ENCODE measurements at regions not wholly inside any gene's neighbourhood (a gene's known extent, or its start where the extent isn't known, plus 50 kb on each side); places are given as distances from the start of the nearest gene placed in this dataset.

DNA sequence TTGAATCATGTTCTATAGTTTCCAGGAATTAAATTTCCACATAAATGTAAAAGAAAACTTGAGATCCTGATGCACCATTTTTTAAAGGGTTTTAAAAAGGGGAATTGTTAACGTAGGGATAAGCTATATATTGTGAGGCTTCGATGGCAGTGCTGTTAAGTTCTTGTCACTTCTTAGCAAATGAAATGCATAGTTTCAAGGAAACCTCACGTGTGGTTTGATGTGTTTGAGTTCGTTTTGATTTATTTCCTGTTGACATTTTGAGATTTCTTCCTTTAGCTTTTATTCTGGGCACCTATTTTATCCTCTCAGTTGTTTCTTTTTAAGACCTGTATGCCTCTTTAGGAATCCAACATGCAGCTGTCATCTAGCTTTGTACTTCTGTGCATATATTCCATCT, 301.0 kb downstream of the DOCK8 start:
- no peak for DNase-seq

DNA sequence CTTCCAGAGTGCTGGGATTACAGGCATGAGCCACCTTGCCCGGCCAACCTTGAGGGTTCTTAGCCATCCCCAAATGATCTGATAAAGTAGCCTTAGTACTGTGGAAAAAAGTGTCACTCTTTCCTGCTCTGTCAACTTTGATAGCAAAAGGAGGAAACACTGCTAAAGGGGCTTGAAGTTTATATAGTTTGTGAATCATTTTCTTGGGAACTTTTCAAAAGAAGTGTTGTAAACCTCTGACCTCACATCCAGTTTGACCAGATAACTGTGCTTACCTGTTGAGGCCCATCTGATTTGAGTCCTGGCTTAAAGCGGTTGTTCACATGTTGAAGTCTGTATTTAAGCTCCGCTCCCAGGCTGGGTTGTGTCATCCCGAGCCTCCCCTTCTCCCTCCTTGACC, 303.3 kb downstream of the DOCK8 start:
- no peak for DNase-seq

DNA sequence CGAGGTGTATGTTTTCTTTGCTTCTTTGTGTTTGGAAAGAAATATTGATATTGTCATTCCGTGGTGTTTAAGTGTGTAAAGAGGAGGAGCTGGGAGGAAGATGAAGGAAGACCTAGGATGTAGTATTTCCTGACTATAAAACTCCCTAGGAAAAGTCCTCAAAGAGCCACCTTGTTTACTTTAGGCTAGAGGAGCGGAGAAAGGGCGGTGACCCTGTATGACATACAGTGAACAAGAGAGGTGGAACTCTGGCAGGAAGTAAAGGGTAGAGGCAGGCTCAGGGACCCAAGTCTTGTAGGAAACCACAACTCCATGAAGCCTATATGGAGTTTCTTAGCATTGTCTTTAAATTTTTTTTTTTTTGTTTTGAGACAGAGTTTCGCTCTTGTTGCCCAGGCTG, 303.9 kb downstream of the DOCK8 start:
- no peak for DNase-seq

DNA sequence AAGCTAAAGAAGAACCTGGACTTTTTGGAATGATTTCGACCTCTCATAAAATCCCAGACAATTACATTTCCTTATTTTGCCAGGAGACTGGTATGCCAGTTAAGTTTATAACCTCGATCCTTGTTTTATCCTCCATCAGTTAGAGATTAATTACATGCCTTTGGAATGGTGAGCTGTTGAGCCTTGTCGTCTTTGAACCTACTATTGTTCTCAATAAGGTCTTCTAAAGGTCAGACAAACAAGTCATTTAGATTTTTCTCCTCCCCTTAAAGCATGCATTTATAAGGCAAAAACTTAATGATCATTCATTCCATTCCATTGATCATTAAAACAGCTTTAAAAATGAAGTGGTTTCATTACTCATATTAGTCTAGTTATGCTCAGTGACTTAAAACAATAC, 304.9 kb downstream of the DOCK8 start:
- no peak for DNase-seq

DNA sequence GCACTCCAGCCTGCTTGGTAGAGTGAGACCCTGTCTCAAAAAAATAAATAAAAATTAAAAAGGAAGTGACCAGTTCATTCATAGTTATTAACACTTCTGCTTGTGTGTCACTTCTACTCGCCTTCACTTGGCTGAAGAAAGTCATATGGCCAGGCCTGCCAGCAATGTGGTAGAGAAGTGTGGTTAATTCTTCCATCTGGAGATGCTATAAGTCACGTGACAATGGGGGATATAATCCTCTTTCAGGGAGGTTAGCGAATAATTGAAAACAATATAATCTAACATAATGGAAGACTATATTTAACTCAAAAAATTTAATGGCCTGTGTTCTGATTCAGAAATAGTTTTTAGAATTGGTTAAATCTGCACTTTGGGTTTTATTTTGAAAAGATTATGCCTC, 305.6 kb downstream of the DOCK8 start:
- no peak for DNase-seq

DNA sequence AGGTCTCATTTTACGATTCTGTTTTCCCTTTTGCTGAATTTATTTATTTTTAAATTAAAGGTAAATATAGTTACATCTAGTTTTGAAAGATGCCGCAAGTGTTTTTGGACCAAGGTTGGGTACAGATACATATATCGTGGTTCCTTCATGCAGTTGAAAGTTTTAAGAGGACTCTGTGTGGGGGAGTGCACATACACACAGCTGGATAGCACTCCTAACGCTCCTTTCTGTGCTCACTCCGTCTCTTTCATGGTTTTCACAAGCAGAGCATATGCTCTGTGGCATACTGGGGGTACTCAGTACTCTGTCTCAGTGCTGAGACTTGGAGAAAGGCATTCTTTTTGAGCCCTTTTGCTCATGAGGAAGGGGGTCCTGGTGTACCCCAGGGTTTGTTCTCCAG, 307.5 kb downstream of the DOCK8 start:
- no peak for DNase-seq

DNA sequence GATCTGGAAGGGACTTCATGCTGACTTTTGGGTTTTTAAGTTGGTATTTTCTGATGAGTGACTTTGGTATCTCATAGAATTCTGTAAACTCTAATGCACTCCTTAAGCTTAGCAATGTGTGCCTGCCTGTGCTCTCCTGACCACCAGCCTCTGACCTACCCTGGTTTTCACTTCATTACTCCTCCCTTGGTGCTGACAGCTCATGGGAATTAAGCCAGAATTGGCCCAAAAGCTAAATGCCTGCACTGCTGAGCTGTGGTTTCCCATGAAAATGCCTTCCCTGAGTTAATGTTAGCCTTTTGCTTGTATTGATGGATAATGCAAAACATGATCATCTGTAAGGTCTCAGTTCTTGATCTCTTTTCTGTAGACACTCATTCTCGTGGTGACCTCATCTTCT, 308.0 kb downstream of the DOCK8 start:
- DNase-seq, result peak; percentile 53

DNA sequence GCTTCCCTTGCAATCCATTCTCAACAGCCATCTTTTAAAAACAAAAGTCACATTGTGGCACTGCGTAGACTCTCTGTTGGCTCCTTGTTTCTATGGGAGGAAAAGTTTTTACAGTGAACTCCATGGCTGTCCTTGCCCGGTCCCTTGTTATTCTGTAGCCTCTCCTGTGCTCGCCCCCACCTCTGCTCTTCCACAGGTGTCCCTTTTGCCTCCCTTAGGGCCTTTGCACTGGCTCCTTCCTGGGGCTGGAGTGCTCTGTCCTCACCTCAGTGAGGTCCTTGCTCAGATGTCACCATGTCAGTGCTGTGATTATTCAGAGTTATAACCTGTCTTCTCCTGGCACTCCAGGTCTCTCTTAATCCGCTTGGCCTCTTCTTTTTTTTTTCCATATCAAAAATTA, 308.8 kb downstream of the DOCK8 start:
- DNase-seq, result no peak

DNA sequence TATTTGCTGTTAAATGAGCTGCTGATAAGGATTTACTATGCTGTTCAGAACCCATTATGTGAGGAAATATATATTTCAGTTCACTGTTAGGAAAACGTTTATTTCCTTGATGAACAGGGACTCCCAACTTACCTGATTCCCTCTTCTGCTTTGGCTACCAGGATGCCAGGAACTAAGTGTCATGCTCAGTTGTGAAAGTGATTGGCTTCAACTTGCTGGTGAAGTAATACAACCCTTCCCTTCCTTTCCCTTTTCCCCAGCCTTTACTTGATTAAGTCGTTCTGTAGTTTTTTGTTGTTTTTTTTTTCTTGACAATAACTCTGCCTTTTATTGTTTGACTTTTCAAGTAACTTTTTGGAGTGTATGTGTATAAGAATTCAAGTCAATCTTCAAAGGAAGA, 309.3 kb downstream of the DOCK8 start:
- no peak for DNase-seq

DNA sequence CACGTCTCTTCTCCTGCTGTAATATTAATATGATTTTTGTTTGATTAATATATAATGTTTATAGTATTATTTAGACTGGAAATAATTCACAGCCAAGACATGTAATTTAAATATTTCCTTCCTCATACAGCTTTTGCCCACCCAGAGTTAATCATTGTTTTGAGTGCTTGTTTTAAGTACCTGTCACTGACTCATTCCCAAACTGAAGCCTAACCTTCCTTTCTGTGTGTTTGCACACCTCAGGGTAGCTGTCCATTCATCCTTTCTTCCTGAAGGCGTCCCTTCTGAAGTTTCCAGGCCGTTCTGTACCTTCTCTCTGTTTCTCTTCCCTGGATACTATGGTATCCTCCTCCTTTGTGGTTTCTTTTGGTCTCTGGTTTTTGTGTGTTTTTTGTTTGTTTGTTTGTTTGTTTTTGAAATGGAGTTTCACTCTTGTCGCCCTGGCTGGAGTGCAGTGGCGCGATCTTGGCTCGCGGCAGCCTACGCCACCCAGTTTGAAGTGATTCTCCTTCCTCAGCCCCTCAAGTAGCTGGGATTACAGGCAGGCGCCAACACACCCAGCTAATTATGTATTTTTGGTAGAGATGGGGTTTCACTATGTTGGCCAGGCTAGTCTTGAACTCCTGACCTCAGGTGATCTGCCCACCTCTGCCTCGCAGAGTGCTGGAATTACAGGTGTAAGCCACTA, 312.4 kb downstream of the DOCK8 start:
- no peak for DNase-seq

DNA sequence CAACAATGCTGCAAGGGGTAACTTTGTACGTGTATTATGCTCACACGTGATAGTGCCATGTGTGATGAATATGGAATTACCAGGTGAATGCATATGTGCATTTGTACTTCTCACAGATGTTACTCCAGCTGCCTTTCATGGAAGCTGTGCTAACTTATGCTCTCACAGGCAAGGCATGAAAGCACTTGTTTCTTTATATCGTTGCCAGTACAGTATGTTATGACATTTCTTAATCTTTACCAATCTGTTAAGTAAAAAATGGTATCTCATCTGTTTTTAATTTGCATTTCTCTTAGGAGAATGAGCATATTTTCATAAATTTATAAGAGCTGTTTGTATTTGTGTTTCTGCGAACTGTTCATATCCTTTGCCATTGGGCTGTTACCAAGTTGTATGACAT, 311.8 kb upstream of the DMRT1 start:
- no peak for DNase-seq

DNA sequence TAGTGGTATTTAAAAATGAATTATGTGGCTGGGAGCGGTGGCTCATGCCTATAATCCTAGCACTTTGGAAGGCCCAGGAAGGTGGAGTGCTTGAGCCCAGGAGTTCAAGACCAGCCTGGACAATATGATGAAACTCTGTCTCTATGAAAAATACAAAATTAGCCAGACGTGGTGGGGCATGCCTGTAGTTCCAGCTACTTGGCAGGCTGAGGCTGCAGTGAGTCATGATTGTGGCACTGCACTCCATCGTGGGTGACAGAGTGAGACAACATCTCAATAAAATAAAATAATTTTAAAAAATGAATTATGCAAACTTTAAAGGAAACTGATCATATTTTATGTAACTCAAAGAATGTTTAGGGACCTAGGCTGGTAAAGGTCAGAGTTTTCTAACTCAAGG, 310.8 kb upstream of the DMRT1 start:
- DNase-seq, result no peak

DNA sequence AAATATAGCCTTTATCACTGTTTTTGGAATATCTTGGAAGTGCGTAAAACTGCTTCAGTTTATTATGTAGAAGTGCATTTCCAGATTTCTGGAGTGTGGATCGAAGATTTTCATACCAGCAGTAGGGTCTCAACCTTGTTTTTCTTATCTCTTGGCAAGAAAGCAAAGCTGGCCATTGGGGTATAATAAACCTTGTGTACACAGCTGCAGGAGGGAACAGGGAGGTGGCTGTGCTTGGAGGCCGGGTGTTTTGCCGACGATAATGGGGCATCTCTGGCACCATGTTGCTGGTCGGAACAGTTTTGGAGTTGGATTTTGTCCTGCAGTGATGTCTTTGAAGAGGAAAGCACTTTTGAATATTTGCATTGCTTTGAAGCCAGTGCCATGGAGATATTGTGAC, 308.8 kb upstream of the DMRT1 start:
- no peak for DNase-seq

DNA sequence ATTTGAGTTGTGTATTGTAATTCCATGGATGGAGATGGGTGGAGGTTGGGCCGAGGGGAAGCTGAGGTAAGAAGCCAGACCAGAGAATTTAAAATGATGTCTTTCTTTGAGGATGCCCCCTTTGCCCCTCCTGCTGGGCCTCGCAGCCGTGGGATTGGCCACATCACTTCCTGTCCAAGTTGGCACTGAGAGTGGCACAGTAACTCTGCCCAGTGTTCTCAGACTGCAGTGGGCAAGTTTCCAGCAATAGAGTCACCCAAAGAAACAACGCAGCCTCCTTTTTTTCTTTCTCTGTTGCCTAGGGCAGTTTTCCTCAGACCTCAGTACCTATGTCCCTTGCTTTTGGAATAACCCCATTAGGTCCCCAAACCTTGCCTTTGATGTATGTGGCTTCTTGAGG, 306.6 kb upstream of the DMRT1 start:
- peak; percentile 40 for DNase-seq

DNA sequence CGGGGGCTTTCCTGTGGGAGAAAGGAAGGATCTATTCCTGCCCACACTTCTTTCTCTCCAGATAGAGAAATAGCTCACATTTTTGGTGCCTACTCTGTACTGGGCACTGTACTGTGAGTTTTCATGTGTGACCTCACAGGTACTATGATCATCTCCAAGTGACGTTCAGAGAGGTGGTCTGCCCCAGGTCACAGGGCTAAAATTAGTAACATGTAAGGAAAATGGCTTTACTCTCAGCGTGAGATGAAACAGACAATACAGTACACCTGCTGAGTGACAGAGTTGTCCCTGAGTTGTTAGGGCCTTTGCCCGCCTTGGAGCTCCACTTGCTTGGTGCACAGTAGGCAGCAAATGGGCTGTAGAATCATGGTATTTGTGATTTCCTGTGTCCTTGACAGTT, 306.1 kb upstream of the DMRT1 start:
- no peak for DNase-seq

DNA sequence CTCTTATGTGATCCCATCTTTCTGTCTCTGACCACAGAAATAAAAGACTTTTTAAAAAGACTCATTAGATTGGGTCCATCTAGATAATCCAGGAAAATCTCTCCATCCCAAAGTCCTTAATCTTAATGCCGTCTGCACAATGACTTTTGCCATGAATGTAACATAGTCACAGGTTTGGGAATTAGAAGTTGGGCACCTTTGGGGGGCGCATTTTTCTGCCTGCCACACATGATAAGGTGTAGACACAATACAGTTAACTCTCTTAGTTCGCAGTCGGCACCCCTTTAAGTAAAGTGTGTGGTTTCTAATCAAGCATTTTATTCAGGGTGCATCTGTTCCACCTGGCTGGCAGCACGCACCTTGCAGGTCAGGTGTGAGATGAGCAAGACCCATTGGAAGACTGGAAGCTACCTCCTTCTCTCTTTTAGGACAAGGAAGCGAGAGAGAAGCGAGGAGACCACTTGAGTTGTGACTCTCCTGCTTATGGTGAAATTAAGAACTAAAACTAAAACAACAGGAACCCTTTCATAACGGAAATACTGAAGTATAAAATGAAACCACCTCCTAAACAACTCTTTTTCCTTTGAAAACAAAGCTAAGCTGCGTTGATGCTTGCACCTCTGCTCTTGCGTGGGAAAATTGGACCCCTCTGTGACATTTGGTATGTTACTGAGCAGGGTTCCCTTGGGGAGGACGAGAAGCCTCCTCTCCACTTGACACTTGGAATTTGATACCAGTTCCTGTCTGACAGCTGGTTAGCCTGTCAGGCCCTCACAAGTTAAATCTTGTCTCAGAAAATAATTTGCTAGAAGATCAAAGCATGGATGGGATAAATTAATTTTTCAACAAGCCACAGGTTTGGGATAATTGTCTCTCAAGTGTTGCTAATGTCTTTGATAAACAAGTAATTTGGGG, 304.6 kb upstream of the DMRT1 start:
- DNase-seq, result no peak

DNA sequence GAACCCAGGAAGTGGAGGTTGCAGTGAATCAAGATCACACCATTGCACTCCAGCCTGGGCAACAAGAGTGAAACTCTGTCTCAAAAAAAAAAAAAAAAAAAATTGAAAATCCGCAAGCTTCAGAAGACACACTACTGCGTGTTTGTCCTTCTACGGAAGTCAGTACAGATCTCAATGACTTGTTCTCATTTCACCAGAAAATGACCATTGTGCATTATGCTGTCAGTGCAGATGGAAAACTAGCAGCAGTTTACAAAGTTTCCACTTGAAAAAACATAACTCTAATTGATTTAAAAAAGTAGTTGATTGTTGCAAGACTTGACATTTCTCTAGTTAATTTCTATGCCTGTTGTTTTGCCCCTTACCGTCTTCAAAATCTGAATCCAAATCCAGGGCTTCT, 298.0 kb upstream of the DMRT1 start:
- DNase-seq, result no peak

DNA sequence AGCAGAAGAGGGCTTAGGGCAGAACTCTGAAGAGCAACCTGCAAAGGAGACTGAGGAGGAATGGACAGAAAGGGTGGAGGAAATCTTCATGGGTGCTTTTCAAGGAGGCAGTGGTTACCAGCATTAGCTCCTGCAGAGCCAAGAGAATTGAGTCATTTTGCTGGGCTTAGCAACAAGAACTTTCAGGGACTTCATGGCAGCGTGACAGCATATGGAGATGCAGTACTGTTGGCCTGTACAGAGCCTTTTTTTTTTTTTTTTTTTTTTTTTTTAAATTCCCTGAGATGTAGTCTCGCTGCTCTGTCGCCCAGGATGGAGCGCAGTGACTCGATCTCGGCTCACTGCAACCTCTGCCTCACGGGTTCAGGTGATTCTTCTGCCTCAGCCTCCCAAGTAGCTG, 296.0 kb upstream of the DMRT1 start:
- DNase-seq, result no peak

DNA sequence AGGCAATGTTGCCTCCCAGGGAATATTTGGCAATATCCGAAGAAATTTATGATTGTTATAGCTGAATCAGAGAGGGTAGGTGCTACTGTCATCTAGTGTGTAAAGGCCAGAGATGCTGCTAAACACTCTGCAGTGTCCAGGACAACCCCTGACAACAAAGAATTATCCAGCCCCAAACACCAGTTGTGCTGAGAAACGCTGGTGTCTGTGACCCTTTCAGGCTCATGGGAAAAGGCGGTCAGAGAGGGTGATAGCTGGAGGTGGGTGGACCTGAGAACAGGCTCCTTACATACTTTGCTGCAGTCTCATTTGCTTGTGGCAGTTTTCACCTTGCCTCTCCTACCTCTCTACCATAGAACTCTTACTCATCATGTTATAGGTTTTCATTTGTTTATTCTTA, 295.3 kb upstream of the DMRT1 start:
- DNase-seq, result no peak

DNA sequence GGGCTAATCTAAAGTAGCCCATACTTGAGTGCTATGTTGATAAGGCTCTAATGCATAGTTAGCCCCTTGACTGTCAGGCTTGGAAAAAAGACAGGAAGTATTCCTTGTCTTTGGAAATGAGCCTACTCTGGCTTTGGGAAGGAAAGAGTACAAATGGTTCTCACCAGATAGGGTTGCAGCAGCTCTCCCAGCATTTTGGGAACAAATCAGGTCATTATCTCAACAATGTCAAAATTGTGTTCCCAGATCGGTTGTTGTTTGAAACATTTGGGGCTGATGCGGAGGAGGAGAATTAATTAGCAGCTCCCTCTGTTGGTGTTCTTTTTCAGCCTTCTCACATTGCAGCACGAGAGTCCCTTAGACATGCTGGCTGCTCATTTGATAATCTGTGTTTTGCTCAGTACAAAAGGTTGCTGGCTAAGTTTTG, 294.7 kb upstream of the DMRT1 start:
- DNase-seq, result peak; percentile 34

DNA sequence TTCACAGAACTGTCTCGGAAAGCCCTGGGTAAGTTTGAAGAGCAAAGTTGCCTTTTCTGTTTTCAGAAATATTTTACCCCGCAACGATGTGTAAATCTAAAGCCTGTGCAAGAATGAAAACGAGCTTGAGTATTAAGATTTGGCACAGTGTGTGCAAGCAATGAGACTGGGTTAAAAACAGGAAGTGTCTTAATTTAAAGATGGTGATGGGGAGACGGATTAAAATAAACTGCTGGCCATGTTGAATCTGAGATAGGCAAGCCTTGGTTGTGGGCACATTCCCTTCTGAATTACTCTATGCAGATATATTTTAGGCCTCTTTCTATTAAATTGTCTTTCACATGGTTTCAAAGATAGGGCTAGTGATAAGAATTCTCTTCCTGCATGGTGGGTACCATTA, 294.2 kb upstream of the DMRT1 start:
- no peak for DNase-seq

DNA sequence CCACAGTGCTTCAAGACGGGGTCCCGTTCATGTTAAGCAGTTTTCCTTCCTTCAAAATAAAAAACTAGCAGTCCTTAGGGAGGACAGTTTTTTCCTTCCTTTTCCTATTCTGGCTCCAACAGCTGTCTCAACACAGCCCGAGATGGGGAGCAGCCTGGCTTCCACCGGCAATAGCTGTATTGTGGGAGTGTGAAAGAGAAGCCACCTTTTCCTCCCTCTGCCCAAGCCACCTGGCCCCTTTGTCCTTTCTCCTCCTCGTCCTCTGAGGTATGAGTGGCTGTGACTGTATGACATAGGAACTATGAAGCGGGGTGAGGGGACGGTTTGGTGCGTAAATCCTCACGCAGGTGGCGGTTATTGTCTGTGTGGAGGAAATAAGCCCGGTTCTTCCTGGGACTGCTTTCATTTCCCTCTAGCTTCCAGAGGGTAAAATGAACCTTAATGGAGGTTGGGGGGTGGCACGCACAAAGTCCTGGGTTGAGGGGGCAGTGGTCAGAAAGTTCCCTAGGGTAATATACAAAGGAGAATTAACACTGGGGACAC, 292.0 kb upstream of the DMRT1 start:
- DNase-seq, result no peak

DNA sequence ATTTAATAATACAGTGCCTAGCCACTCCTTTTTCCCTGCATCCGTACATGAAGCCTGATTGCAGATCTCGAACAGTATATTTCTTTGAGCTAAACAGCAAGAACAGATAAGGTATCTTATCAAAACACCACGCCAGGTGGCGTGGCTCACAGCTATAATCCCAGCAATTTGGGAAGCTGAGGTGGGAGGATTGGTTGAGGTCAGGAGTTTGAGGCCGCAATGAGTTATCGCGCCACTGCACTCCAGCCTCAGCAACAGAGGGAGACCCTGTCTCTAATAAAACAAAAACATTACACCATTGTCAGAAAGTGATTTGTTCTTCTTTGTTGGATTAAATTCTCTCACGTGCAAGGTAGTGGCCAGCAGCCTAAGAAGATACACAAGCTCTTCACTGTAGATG, 291.2 kb upstream of the DMRT1 start:
- no peak for DNase-seq
